GM12892 (cell line): ENCODE measurements at regions not wholly inside any gene's neighbourhood (a gene's known extent, or its start where the extent isn't known, plus 50 kb on each side); places are given as distances from the start of the nearest gene placed in this dataset.

ENCODE experiments used
- POLR2A ChIP-seq: IDR thresholded peaks from 2 replicates; pipeline ENCODE4 v1.6.1; 2011; ENCODE audit warnings: low read depth, low read length, control low read depth
- POLR2AphosphoS5 ChIP-seq: IDR thresholded peaks from 2 replicates; pipeline ENCODE4 v1.6.1; 2011; ENCODE audit warnings: low read depth, low read length, control low read depth
- TAF1 ChIP-seq: IDR thresholded peaks from 2 replicates; pipeline ENCODE4 v1.6.1; 2011; ENCODE audit warnings: low read depth, mild to moderate bottlenecking, control low read depth, low read length, borderline replicate concordance

DNA sequence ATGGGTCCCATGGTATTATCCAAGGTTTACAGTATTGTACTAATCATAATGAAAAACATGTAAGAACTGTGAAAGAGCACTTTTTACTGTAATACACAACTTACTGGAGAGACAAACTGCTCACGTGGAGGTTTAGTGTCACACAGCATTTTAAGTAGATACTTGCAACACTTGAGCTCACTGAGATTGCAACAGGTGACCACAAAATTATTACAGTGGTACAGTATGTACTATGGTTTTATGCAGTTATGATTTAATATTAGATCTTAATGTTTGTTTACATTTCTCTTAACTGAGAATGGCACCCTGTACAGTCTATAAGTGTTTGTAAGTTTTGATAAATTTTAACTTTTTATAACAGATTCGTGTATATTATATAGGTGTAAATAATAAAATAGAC, 118.6 kb upstream of the SKOR2 start:
- TF ChIP-seq POLR2AphosphoS5 = no peak
- no peak for TF ChIP-seq TAF1
- TF ChIP-seq POLR2A = no peak
